ENCODE measurements at regions not wholly inside any gene's neighbourhood (a gene's known extent, or its start where the extent isn't known, plus 50 kb on each side); places are given as distances from the start of the nearest gene placed in this dataset.

- Histone ChIP-seq H4K20me1 (ENCODE audit: insufficient read depth, low read length) (no peaks in the 10 kb centered on the region), H3K36me3 (replicated peaks; ENCODE audit: low read depth, low read length) (no peaks in the 10 kb centered on the region), H3K27me3 (ENCODE audit: low read depth, low read length) (no peaks in the 10 kb centered on the region), H3K4me3 (ENCODE audit: low read length) (no peak overlapping the region), H3K9me3 (ENCODE audit: insufficient read depth, low read length) (no peaks in the 10 kb centered on the region), H3K4me2 (ENCODE audit: low read length) (no peak overlapping the region), H3K27ac (ENCODE audit: low read length) (no peak overlapping the region), H3K4me1 (ENCODE audit: low read length) (no peaks in the 10 kb centered on the region), H2AFZ (ENCODE audit: low read depth, low read length) (no peak overlapping the region), H3K9ac (ENCODE audit: low read length) (no peak overlapping the region), H3K79me2 (ENCODE audit: low read length) (no peaks in the 10 kb centered on the region)
- no peak for TF ChIP-seq CTCF (IDR thresholded peaks at IDR 0.05; ENCODE audit: low read depth, low read length)
- TF ChIP-seq EZH2phosphoT487 (IDR thresholded peaks at IDR 0.05; ENCODE audit: low read depth) = no peak
These were observed 323.5 kb downstream of the JRKL start for GRCh38 chr11:96713301-96713700.

DNA sequence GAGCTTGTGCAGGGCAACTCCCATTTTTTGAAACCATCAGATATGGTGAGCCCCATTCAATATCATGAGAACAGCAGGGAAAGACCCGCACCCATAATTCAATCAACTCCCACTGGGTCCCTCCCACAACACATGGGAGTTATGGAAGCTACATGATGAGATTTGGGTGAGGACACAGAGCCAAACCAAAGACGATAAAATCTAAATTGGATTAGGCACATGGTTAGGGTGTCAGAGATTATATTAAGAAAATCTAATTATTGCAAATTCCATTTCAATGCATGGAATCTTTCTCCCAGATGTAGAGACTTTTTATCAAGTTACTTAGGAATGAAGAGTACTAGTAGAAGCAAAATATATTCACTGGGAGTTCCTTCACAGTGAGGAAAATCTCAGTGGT lies 324.9 kb downstream of the JRKL start:
- Histone ChIP-seq H3K4me3 (ENCODE audit: low read length) (no peak overlapping the region), H3K9ac (ENCODE audit: low read length) (no peak overlapping the region), H3K27me3 (ENCODE audit: low read depth, low read length) (no peaks in the 10 kb centered on the region), H3K9me3 (ENCODE audit: insufficient read depth, low read length) (no peaks in the 10 kb centered on the region), H3K27ac (ENCODE audit: low read length) (no peak overlapping the region), H3K36me3 (replicated peaks; ENCODE audit: low read depth, low read length) (no peaks in the 10 kb centered on the region), H4K20me1 (ENCODE audit: insufficient read depth, low read length) (no peaks in the 10 kb centered on the region), H2AFZ (ENCODE audit: low read depth, low read length) (no peak overlapping the region), H3K4me2 (ENCODE audit: low read length) (no peak overlapping the region), H3K79me2 (ENCODE audit: low read length) (no peaks in the 10 kb centered on the region), H3K4me1 (ENCODE audit: low read length) (no peaks in the 10 kb centered on the region)
- no peak for TF ChIP-seq EZH2phosphoT487 (IDR thresholded peaks at IDR 0.05; ENCODE audit: low read depth)
- TF ChIP-seq CTCF (IDR thresholded peaks at IDR 0.05; ENCODE audit: low read depth, low read length) = no peak

DNA sequence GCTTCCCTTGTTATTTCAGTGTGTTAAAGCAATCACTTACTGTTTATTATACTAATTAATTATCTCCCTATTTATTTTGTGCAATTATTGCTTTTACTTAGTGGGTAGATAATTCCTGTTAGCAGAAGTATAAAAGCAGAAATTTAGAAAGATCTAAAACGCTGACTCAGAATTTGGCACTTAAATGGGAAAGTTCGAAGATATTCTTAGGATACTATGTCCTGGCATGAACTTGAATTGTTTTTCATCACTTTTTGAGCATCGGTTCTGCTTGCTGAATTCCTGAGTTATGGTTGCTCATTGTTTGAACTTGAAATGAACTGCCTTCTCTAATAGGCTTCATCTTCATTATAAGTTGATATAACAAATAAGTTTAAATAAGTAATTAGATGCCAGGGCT lies 325.4 kb downstream of the JRKL start:
- Histone ChIP-seq H3K4me2 (ENCODE audit: low read length) (no peak overlapping the region), H4K20me1 (ENCODE audit: insufficient read depth, low read length) (no peaks in the 10 kb centered on the region), H3K27ac (ENCODE audit: low read length) (no peak overlapping the region), H3K79me2 (ENCODE audit: low read length) (no peaks in the 10 kb centered on the region), H3K9me3 (ENCODE audit: insufficient read depth, low read length) (no peaks in the 10 kb centered on the region), H3K27me3 (ENCODE audit: low read depth, low read length) (no peaks in the 10 kb centered on the region), H3K4me3 (ENCODE audit: low read length) (no peak overlapping the region), H2AFZ (ENCODE audit: low read depth, low read length) (no peak overlapping the region), H3K4me1 (ENCODE audit: low read length) (no peaks in the 10 kb centered on the region), H3K36me3 (replicated peaks; ENCODE audit: low read depth, low read length) (no peaks in the 10 kb centered on the region), H3K9ac (ENCODE audit: low read length) (no peak overlapping the region)
- TF ChIP-seq EZH2phosphoT487 (IDR thresholded peaks at IDR 0.05; ENCODE audit: low read depth) (no peak), CTCF (IDR thresholded peaks at IDR 0.05; ENCODE audit: low read depth, low read length) (no peak)

DNA sequence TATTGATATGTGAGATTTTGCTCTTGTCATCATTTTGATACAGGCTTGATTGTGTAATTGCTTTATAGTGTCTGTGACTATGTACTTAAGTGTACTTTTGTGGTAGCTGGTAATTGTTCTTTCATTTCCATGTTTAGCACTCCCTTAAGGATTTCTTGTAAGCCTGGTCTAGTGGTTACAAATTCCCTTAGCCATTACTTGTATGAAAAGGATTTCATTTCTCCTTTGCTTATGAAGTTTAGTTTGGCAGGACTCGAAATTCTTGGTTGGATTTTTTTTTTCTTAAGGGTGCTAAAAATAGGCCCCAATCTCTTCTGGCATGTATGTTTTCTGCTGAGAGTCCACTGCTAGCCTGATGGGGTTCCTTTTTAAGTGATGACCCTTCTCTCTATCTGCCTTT lies 346.8 kb downstream of the JRKL start:
- no peaks in the 10 kb centered on the region for H4K20me1 ChIP-seq (ENCODE audit: insufficient read depth, low read length)
- no peaks in the 10 kb centered on the region for H3K36me3 ChIP-seq (replicated peaks; ENCODE audit: low read depth, low read length)
- no peak overlapping the region for H3K4me3 ChIP-seq (ENCODE audit: low read length)
- H3K27ac ChIP-seq (ENCODE audit: low read length) = no peak overlapping the region
- no peaks in the 10 kb centered on the region for H3K9me3 ChIP-seq (ENCODE audit: insufficient read depth, low read length)
- H2AFZ ChIP-seq (ENCODE audit: low read depth, low read length) = no peak overlapping the region
- no peaks in the 10 kb centered on the region for H3K27me3 ChIP-seq (ENCODE audit: low read depth, low read length)
- H3K79me2 ChIP-seq (ENCODE audit: low read length) = no peaks in the 10 kb centered on the region
- H3K9ac ChIP-seq (ENCODE audit: low read length) = no peak overlapping the region
- TF ChIP-seq CTCF (IDR thresholded peaks at IDR 0.05; ENCODE audit: low read depth, low read length) = no peak
- TF ChIP-seq EZH2phosphoT487 (IDR thresholded peaks at IDR 0.05; ENCODE audit: low read depth) = no peak
- no peaks in the 10 kb centered on the region for H3K4me1 ChIP-seq (ENCODE audit: low read length)
- no peak overlapping the region for H3K4me2 ChIP-seq (ENCODE audit: low read length)

Data from OCI-LY3 (cell line).